IMR-90 (cell line): ENCODE measurements at regions not wholly inside any gene's neighbourhood (a gene's known extent, or its start where the extent isn't known, plus 50 kb on each side); places are given as distances from the start of the nearest gene placed in this dataset.

ENCODE experiments used
- ATAC-seq: fragments of 200-7000 bp; cut with Tn5 transposase; 2 replicates; pipeline ENCODE4 v1.9.1; 2020; ENCODE audit warnings: low read depth, mild to moderate bottlenecking, moderate library complexity
- BruUV-seq: library from RNA; stranded (reverse); fragments of 400-500 nt; replicated peaks from 2 replicates; lab custom pipeline; 2021; lab: Mats Ljungman, UMichigan
- CTCF ChIA-PET: fragments of 300-600 bp; formaldehyde crosslinking; extraction: SDS; loops from one replicate; lab custom pipeline; 2021; ENCODE audit warnings: antibody characterized with exemption; lab: Yijun Ruan, JAX
- POLR2A ChIA-PET: fragments of 300-600 bp; sonication (Branson Sonifier 250); formaldehyde crosslinking; loops from one replicate; lab custom pipeline; 2022; ENCODE audit warnings: antibody characterized with exemption; ENCODE audit not compliant: unreplicated experiment; lab: Charles Lee
- DNase-seq: peaks from one replicate; pipeline ENCODE4 v3.0.0; 2013
- H2AFZ ChIP-seq: replicated peaks from 2 replicates; pipeline ENCODE3; 2013; ENCODE audit warnings: low read length, mild to moderate bottlenecking; ENCODE audit not compliant: poor library complexity
- H2AK5ac ChIP-seq: 2 replicates; pipeline ENCODE4 v1.6.1; 2013; ENCODE audit warnings: low read depth, low read length, inconsistent platforms
- H2AK9ac ChIP-seq: replicated peaks from 2 replicates; pipeline ENCODE3; 2013; ENCODE audit warnings: mild to moderate bottlenecking, low read depth, low read length, moderate library complexity; ENCODE audit not compliant: poor library complexity
- H2BK120ac ChIP-seq: 2 replicates; pipeline ENCODE4 v1.6.1; 2013; ENCODE audit warnings: low read depth, low read length, inconsistent platforms
- H2BK15ac ChIP-seq: 3 replicates; pipeline ENCODE4 v1.6.1; 2013; ENCODE audit warnings: low read depth, low read length, inconsistent platforms
- H2BK20ac ChIP-seq: 2 replicates; pipeline ENCODE4 v1.6.1; 2013; ENCODE audit warnings: low read depth, mild to moderate bottlenecking, inconsistent platforms, low read length, moderate library complexity
- H2BK5ac ChIP-seq: 2 replicates; pipeline ENCODE4 v1.6.1; 2013; ENCODE audit warnings: mild to moderate bottlenecking, low read depth, low read length, inconsistent platforms; ENCODE audit not compliant: poor library complexity, severe bottlenecking
- H3K14ac ChIP-seq: replicated peaks from 2 replicates; pipeline ENCODE4 v1.6.1; 2013; ENCODE audit warnings: low read depth, low read length, inconsistent platforms
- H3K18ac ChIP-seq: 2 replicates; pipeline ENCODE4 v1.6.1; 2013; ENCODE audit warnings: low read depth, low read length, control low read depth
- H3K23ac ChIP-seq: 2 replicates; pipeline ENCODE4 v1.6.1; 2013; ENCODE audit warnings: low read depth, low read length, inconsistent platforms
- H3K27ac ChIP-seq: 2 replicates; pipeline ENCODE4 v1.5.1; 2013; ENCODE audit warnings: mild to moderate bottlenecking, control low read depth, low read length; ENCODE audit not compliant: insufficient read depth
- H3K27me3 ChIP-seq: 2 replicates; pipeline ENCODE4 v1.6.1; 2013; ENCODE audit warnings: low read length; ENCODE audit not compliant: control insufficient read depth, insufficient read depth
- H3K36me3 ChIP-seq: 2 replicates; pipeline ENCODE4 v1.6.1; 2013; ENCODE audit warnings: low read length, mixed read lengths; ENCODE audit not compliant: control insufficient read depth, insufficient read depth
- H3K4ac ChIP-seq: 2 replicates; pipeline ENCODE4 v1.6.1; 2013; ENCODE audit warnings: low read depth, low read length, inconsistent platforms
- H3K4me1 ChIP-seq: 2 replicates; pipeline ENCODE4 v1.6.1; 2013; ENCODE audit warnings: low read length, mixed read lengths; ENCODE audit not compliant: control insufficient read depth, insufficient read depth
- H3K4me2 ChIP-seq: 2 replicates; pipeline ENCODE4 v1.6.1; 2013; ENCODE audit warnings: low read depth, mild to moderate bottlenecking, control low read depth, low read length, moderate library complexity
- H3K4me3 ChIP-seq: 2 replicates; pipeline ENCODE4 v1.5.1; 2013; ENCODE audit warnings: low read depth, mild to moderate bottlenecking, control low read depth, low read length, moderate library complexity; ENCODE audit not compliant: insufficient read depth
- H3K56ac ChIP-seq: 2 replicates; pipeline ENCODE4 v1.6.1; 2013; ENCODE audit warnings: low read length, inconsistent platforms; ENCODE audit not compliant: insufficient read depth; ENCODE audit errors: extremely low read depth
- H3K79me1 ChIP-seq, 2 experiments: 2 replicates each; pipeline ENCODE4 v1.6.1; 2013; ENCODE audit warnings: low read length in 2 of 2, inconsistent platforms in 1 of 2, low read depth in 1 of 2
- H3K9ac ChIP-seq: 2 replicates; pipeline ENCODE4 v1.6.1; 2013; ENCODE audit warnings: low read depth, low read length, control low read depth
- H3K9me1 ChIP-seq: 2 replicates; pipeline ENCODE4 v1.6.1; 2013; ENCODE audit warnings: low read length, inconsistent platforms; ENCODE audit not compliant: insufficient read depth
- H3K9me3 ChIP-seq: 2 replicates; pipeline ENCODE4 v1.6.1; 2013; ENCODE audit warnings: low read length; ENCODE audit not compliant: control insufficient read depth, insufficient read depth
- H4K20me1 ChIP-seq: 2 replicates; pipeline ENCODE4 v1.6.1; 2013; ENCODE audit warnings: low read length, inconsistent platforms; ENCODE audit not compliant: insufficient read depth
- H4K5ac ChIP-seq: 2 replicates; pipeline ENCODE4 v1.6.1; 2013; ENCODE audit warnings: mild to moderate bottlenecking, low read depth, low read length, control low read depth
- H4K8ac ChIP-seq, 2 experiments: 2 replicates each; pipeline ENCODE4 v1.6.1; 2013; ENCODE audit warnings: low read depth in 2 of 2, low read length in 2 of 2, control low read depth in 1 of 2, inconsistent platforms in 1 of 2
- H4K91ac ChIP-seq: 2 replicates; pipeline ENCODE4 v1.6.1; 2013; ENCODE audit warnings: low read depth, low read length, inconsistent platforms; ENCODE audit not compliant: insufficient read depth
- BHLHE40 ChIP-seq: fragments of 150-350 bp; IDR thresholded peaks from 2 replicates; pipeline ENCODE4 v1.6.1; 2016; ENCODE audit warnings: mild to moderate bottlenecking, low read depth, low read length
- CHD1 ChIP-seq: IDR thresholded peaks from 2 replicates; pipeline ENCODE4 v1.6.1; 2012; ENCODE audit warnings: low read depth, low read length, improper control_type of control experiment
- CTCF ChIP-seq: conservative IDR thresholded peaks from 2 replicates; pipeline ENCODE4 v1.5.1; 2012; ENCODE audit warnings: mild to moderate bottlenecking, low read depth, low read length, improper control_type of control experiment
- MAZ ChIP-seq: IDR thresholded peaks from 2 replicates; pipeline ENCODE4 v1.6.1; 2012; ENCODE audit warnings: low read depth, mild to moderate bottlenecking, low read length, improper control_type of control experiment, moderate library complexity, borderline replicate concordance
- POLR2A ChIP-seq: IDR thresholded peaks from 2 replicates; pipeline ENCODE4 v1.6.1; 2012; ENCODE audit warnings: mild to moderate bottlenecking, low read depth, low read length
- RAD21 ChIP-seq: IDR thresholded peaks from 2 replicates; pipeline ENCODE4 v1.6.1; 2012; ENCODE audit warnings: low read length, improper control_type of control experiment
- RFX5 ChIP-seq: IDR thresholded peaks from 2 replicates; pipeline ENCODE4 v1.8.0; 2012; ENCODE audit warnings: low read depth, mild to moderate bottlenecking, low read length, moderate library complexity
- SMC3 ChIP-seq: fragments of 150-350 bp; IDR thresholded peaks from 2 replicates; pipeline ENCODE4 v1.6.1; 2016; ENCODE audit warnings: low read depth, mild to moderate bottlenecking, antibody characterized with exemption, low read length, moderate library complexity
- WGBS, 2 experiments: methylation state at CpG; one replicate each; pipeline versions ENCODE4 v1.1.5 to v1.1.7; 2013; ENCODE audit warnings: missing lambda C conversion rate in 2 of 2; ENCODE audit not compliant: insufficient read length in 1 of 2; ENCODE audit errors: extremely low coverage in 2 of 2; 5-methylcytosine and 5-hydroxymethylcytosine counted together
- dilution Hi-C: fragments of 300-500 bp; cut with HindIII; formaldehyde crosslinking; loops from one replicate; pipeline ENCODE4 v1.14.3; 2018; ENCODE audit warnings: low sequenced_read_pairs; ENCODE audit not compliant: unreplicated experiment
- in situ Hi-C: fragments of 300-500 bp; cut with MboI; formaldehyde crosslinking; loops from 3 replicates; pipeline ENCODE4 v1.14.3; 2019; ENCODE audit warnings: low sequenced_read_pairs, inconsistent platforms, mixed read lengths
- intact Hi-C: fragments of 100-400 bp; cut with micrococcal nuclease; formaldehyde crosslinking; loops from 2 replicates; pipeline ENCODE4 v1.10.0; 2022
- TF ChIP-seq, protein P1 (sequence below): fragments of 150-350 bp; IDR thresholded peaks from 2 replicates; pipeline ENCODE4 v1.6.1; 2016; ENCODE audit warnings: low read depth, mild to moderate bottlenecking, low read length, moderate library complexity, borderline replicate concordance

DNA sequence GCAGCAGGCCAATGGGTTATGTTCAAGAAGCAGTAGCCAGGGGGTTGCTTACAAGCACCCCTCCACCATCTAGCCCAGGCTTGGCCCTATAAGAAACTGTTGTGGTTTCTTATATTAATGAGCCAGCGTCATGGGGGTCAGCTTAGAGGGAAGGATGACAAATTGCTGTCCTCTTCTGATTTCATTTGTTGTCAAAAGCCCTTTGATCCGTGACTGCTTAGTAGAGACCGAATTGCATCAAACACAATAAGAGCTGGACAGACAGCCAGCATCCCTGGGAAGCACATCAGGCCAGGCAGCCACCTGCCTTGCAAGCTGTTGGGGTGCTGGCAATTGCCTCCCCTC is 206.6 kb upstream of the SETBP1 start:
- in situ Hi-C loops, result no loop called here
- TF ChIP-seq BHLHE40, result no peak
- TF ChIP-seq, protein P1, sequence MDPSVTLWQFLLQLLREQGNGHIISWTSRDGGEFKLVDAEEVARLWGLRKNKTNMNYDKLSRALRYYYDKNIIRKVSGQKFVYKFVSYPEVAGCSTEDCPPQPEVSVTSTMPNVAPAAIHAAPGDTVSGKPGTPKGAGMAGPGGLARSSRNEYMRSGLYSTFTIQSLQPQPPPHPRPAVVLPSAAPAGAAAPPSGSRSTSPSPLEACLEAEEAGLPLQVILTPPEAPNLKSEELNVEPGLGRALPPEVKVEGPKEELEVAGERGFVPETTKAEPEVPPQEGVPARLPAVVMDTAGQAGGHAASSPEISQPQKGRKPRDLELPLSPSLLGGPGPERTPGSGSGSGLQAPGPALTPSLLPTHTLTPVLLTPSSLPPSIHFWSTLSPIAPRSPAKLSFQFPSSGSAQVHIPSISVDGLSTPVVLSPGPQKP, result no peak
- no peak for TF ChIP-seq MAZ
- TF ChIP-seq SMC3, result no peak
- no peak for TF ChIP-seq CTCF
- TF ChIP-seq RAD21, result no peak
- no peak for TF ChIP-seq RFX5
- no peak for TF ChIP-seq CHD1
- TF ChIP-seq POLR2A, result no peak
- Histone ChIP-seq H3K79me1 (no peaks in the 10 kb centered on the region), H2AK9ac (no peak overlapping the region), H2AFZ (no peak overlapping the region), H4K8ac (no peak overlapping the region), H3K56ac (no peak overlapping the region), H2AK5ac (no peak overlapping the region), H3K9me3 (no peaks in the 10 kb centered on the region), H2BK15ac (no peak overlapping the region), H3K36me3 (no peaks in the 10 kb centered on the region), H3K23ac (no peak overlapping the region), H2BK20ac (no peak overlapping the region), H3K4ac (no peak overlapping the region), H4K20me1 (no peaks in the 10 kb centered on the region), H3K14ac (no peak overlapping the region), H2BK5ac (no peak overlapping the region), H4K91ac (no peak overlapping the region), H3K18ac (no peak overlapping the region), H3K4me3 (no peak overlapping the region), H3K27me3 (no peaks in the 10 kb centered on the region), H3K9ac (no peak overlapping the region), H3K4me1 (no peaks in the 10 kb centered on the region), H3K4me2 (no peak overlapping the region), H3K9me1 (no peaks in the 10 kb centered on the region), H2BK120ac (no peak overlapping the region), H4K5ac (no peak overlapping the region), H3K27ac (no peak overlapping the region)
- DNase-seq (no peak), ATAC-seq (no peak)
- ChIA-PET POLR2A (no interaction called here), CTCF (no interaction called here)
- BruUV-seq, result no TSS peak
- dilution Hi-C loops, result no loop called here
- intact Hi-C loops, result no loop called here
- WGBS, 2 experiments, result no CpG with 5 or more reads among the region's 3 CpGs
